Spleen (tissue), 11 donors: ENCODE measurements at regions not wholly inside any gene's neighbourhood (a gene's known extent, or its start where the extent isn't known, plus 50 kb on each side); places are given as distances from the start of the nearest gene placed in this dataset.

Experiments
- DNase-seq: peaks from one replicate; pipeline ENCODE4 v3.0.0-alpha.2; 2020
- H3K27ac ChIP-seq, 8 donors: fragments of 200-600 bp; sonication (generic) in 7 of 8; 1 replicate in 4 of 8; 2 replicates in 4 of 8; pipeline versions ENCODE4 v1.5.0 to v1.8.0; 2016 to 2021; ENCODE audit warnings: inconsistent platforms in 4 of 8, mild to moderate bottlenecking in 4 of 8, moderate library complexity in 1 of 8
- H3K27me3 ChIP-seq, 7 donors: fragments of 200-600 bp; sonication (generic) in 6 of 7; replicated peaks in 1 of 7; 1 replicate in 4 of 7; 2 replicates in 3 of 7; pipeline versions ENCODE4 v1.5.0 to v1.8.0; 2016 to 2021; ENCODE audit warnings: inconsistent platforms in 3 of 7, mild to moderate bottlenecking in 1 of 7
- H3K36me3 ChIP-seq, 6 donors: fragments of 200-600 bp; sonication (generic) in 5 of 6; 1 replicate in 4 of 6; 2 replicates in 2 of 6; pipeline versions ENCODE4 v1.5.0 to v1.8.0; 2016 to 2021; ENCODE audit warnings: inconsistent platforms in 2 of 6
- H3K4me1 ChIP-seq, 6 donors: fragments of 200-600 bp; sonication (generic) in 5 of 6; 1 replicate in 3 of 6; 2 replicates in 3 of 6; pipeline versions ENCODE4 v1.5.0 to v1.8.0; 2016 to 2021; ENCODE audit warnings: inconsistent platforms in 3 of 6
- H3K4me3 ChIP-seq, 8 donors: fragments of 200-600 bp; sonication (generic) in 7 of 8; 1 replicate in 4 of 8; 2 replicates in 4 of 8; pipeline versions ENCODE4 v1.5.0 to v1.8.0; 2016 to 2021; ENCODE audit warnings: inconsistent platforms in 4 of 8, mild to moderate bottlenecking in 4 of 8, moderate library complexity in 2 of 8
- H3K9me3 ChIP-seq, 8 donors: fragments of 200-600 bp; sonication (generic) in 7 of 8; 1 replicate in 4 of 8; 2 replicates in 4 of 8; pipeline versions ENCODE4 v1.5.0 to v1.8.0; 2016 to 2021; ENCODE audit warnings: inconsistent platforms in 4 of 8
- POLR2A ChIP-seq, 3 donors: fragments of 450-650 bp; IDR thresholded peaks; one replicate each; pipeline ENCODE4 v1.5.1; 2017; ENCODE audit warnings: antibody characterized with exemption in 3 of 3, mild to moderate bottlenecking in 1 of 3
- POLR2AphosphoS5 ChIP-seq, 3 donors: sonication (generic); formaldehyde crosslinking; IDR thresholded peaks; one replicate each; pipeline ENCODE4 v1.5.1; 2017; ENCODE audit warnings: antibody characterized with exemption in 3 of 3
- WGBS, 5 donors: extraction: QIAGEN DNeasy Blood & Tissue Kit in 3 of 5; methylation state at CpG; one replicate each; pipeline versions ENCODE4 v1.1.5 to v1.1.7; 2013 to 2018; 5-methylcytosine and 5-hydroxymethylcytosine counted together
- intact Hi-C: fragments of 100-400 bp; cut with DNase I; formaldehyde crosslinking; loops from one replicate; pipeline ENCODE4 v1.15.0; 2023; ENCODE audit warnings: low total_unique reads
- TF ChIP-seq, protein P1 (sequence below), 11 experiments: fragments of 200-600 bp in 7 of 11; fragments of 450-650 bp in 4 of 11; sonication (generic) in 4 of 11; IDR thresholded peaks in 8 of 11; conservative IDR thresholded peaks in 3 of 11; 1 replicate in 7 of 11; 2 replicates in 4 of 11; pipeline versions ENCODE4 v1.4.0 to v1.8.0; 2016 to 2021; ENCODE audit warnings: antibody characterized with exemption in 11 of 11, inconsistent platforms in 4 of 11, mild to moderate bottlenecking in 1 of 11
- donor health status: healthy with polysubstance abuse.
- donor health status: DM: no; HTN: no; CAD: no; lungs with moderate emphysema.
- donor health status: DM: no; HTN: no; CAD: no.
- donor health status: Bipolar disorder and iron deficiency.
- donor health status: healthy.
- donor health status: DM: no; HTN: no; CAD: no.
- donor health status: DM: yes; HTN: yes; CAD: no.

- intact Hi-C loops, result no loop called here
- H3K27me3 ChIP-seq, result no peaks in the 10 kb centered on the region
- H3K27ac ChIP-seq, result no peak overlapping the region
- no peak overlapping the region for H3K4me3 ChIP-seq
- H3K9me3 ChIP-seq, result no peaks in the 10 kb centered on the region
- TF ChIP-seq POLR2A (IDR thresholded peaks at IDR 0.05) (no peak), POLR2AphosphoS5 (IDR thresholded peaks at IDR 0.05) (no peak)
- no peaks in the 10 kb centered on the region for H3K36me3 ChIP-seq
- DNase-seq, result no peak
- no peaks in the 10 kb centered on the region for H3K4me1 ChIP-seq
These were observed 318.4 kb upstream of the GIMD1 start for GRCh38 chr4:106687026-106687425.

GRCh38 chr4:106681381-106681921 lies 312.9 kb upstream of the GIMD1 start:
- no peak overlapping the region for H3K27ac ChIP-seq
- H3K27me3 ChIP-seq, result no peaks in the 10 kb centered on the region
- intact Hi-C loops, result no loop called here
- no peaks in the 10 kb centered on the region for H3K9me3 ChIP-seq
- DNase-seq, result no peak
- H3K4me1 ChIP-seq, result no peaks in the 10 kb centered on the region
- H3K4me3 ChIP-seq, result no peak overlapping the region
- 85 to 89% (median 86%) methylated on average over 9 to 24 of the region's 24 CpGs for WGBS, 5 donors
- TF ChIP-seq POLR2A (IDR thresholded peaks at IDR 0.05), result no peak
- TF ChIP-seq, protein P1, sequence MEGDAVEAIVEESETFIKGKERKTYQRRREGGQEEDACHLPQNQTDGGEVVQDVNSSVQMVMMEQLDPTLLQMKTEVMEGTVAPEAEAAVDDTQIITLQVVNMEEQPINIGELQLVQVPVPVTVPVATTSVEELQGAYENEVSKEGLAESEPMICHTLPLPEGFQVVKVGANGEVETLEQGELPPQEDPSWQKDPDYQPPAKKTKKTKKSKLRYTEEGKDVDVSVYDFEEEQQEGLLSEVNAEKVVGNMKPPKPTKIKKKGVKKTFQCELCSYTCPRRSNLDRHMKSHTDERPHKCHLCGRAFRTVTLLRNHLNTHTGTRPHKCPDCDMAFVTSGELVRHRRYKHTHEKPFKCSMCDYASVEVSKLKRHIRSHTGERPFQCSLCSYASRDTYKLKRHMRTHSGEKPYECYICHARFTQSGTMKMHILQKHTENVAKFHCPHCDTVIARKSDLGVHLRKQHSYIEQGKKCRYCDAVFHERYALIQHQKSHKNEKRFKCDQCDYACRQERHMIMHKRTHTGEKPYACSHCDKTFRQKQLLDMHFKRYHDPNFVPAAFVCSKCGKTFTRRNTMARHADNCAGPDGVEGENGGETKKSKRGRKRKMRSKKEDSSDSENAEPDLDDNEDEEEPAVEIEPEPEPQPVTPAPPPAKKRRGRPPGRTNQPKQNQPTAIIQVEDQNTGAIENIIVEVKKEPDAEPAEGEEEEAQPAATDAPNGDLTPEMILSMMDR (IDR thresholded peaks at IDR 0.05 in 8 of 11, conservative IDR thresholded peaks at IDR 0.05 in 3 of 11), result no peak
- no peak for TF ChIP-seq POLR2AphosphoS5 (IDR thresholded peaks at IDR 0.05)
- no peaks in the 10 kb centered on the region for H3K36me3 ChIP-seq

GRCh38 chr4:106679063-106679462 lies 310.5 kb upstream of the GIMD1 start:
- Histone ChIP-seq H3K27ac (no peak overlapping the region), H3K36me3 (no peaks in the 10 kb centered on the region), H3K4me1 (no peaks in the 10 kb centered on the region), H3K4me3 (no peak overlapping the region), H3K9me3 (peaks cover 0 to 15% (median under 1%) of the 10 kb centered on the region in 8 donors), H3K27me3 (no peaks in the 10 kb centered on the region)
- 46 to 73% (median 61%) methylated on average over 1 of the region's 1 CpG for WGBS, 5 donors
- TF ChIP-seq, protein P1 (IDR thresholded peaks at IDR 0.05 in 8 of 11, conservative IDR thresholded peaks at IDR 0.05 in 3 of 11), result no peak
- TF ChIP-seq POLR2AphosphoS5 (IDR thresholded peaks at IDR 0.05), result no peak
- TF ChIP-seq POLR2A (IDR thresholded peaks at IDR 0.05), result no peak
- intact Hi-C loops, result no loop called here
- no peak for DNase-seq

DNA sequence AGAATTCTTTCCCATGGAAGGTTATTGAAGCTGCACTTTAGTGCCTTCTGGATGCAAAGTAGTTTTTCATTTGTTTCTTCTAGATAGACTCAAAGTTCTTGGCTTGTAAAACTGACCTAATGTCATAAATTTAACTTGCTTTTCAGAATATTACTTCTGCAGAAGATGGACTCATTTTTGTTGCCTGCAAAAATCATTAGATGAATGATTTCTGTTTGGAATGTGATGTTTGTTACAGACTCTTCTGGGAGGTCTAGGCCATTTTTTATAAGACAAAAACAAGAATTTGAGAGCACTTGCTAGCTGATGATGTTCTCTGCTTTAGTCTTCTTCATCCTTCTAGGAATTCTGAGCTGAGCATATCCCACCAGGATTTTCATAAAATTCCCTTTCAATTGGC lies 308.6 kb upstream of the GIMD1 start:
- H3K27ac ChIP-seq, result peak overlapping the region in 2 of 8 donors; percentile 55 to 56
- H3K4me1 ChIP-seq, result no peaks in the 10 kb centered on the region
- no peak overlapping the region for H3K4me3 ChIP-seq
- H3K27me3 ChIP-seq, result no peaks in the 10 kb centered on the region
- H3K36me3 ChIP-seq, result no peaks in the 10 kb centered on the region
- intact Hi-C loops, result no loop called here
- no peak for TF ChIP-seq POLR2AphosphoS5 (IDR thresholded peaks at IDR 0.05)
- no peak for DNase-seq
- peaks cover 0 to 22% (median 5%) of the 10 kb centered on the region in 8 donors for H3K9me3 ChIP-seq

GRCh38 chr4:106676173-106676921 lies 307.8 kb upstream of the GIMD1 start:
- intact Hi-C loops, result no loop called here
- no peak for TF ChIP-seq POLR2AphosphoS5 (IDR thresholded peaks at IDR 0.05)
- TF ChIP-seq POLR2A (IDR thresholded peaks at IDR 0.05), result no peak
- TF ChIP-seq, protein P1 (IDR thresholded peaks at IDR 0.05 in 8 of 11, conservative IDR thresholded peaks at IDR 0.05 in 3 of 11), result no peak
- DNase-seq, result no peak
- no peak overlapping the region for H3K4me3 ChIP-seq
- no peaks in the 10 kb centered on the region for H3K27me3 ChIP-seq
- peak overlapping the region in 5 of 8 donors; percentile 20 to 65 (median 55) for H3K27ac ChIP-seq
- H3K9me3 ChIP-seq, result peaks cover 0 to 22% (median 5%) of the 10 kb centered on the region in 8 donors
- WGBS, 5 donors, result 46 to 77% (median 62%) methylated on average over 3 of the region's 3 CpGs
- no peaks in the 10 kb centered on the region for H3K36me3 ChIP-seq
- no peaks in the 10 kb centered on the region for H3K4me1 ChIP-seq
